ENCODE measurements at regions not wholly inside any gene's neighbourhood (a gene's known extent, or its start where the extent isn't known, plus 50 kb on each side); places are given as distances from the start of the nearest gene placed in this dataset.

GRCh38 chr18:62442391-62442790 is 80.4 kb upstream of the ZCCHC2 start:
- no peaks in the 10 kb centered on the region for H3K36me3 ChIP-seq
- DNase-seq (ENCODE audit: extremely low spot score in 2 of 2) = no peak
- no peaks in the 10 kb centered on the region for H3K9me3 ChIP-seq
- no peak for TF ChIP-seq CTCF (IDR thresholded peaks at IDR 0.05)
- TF ChIP-seq POLR2AphosphoS5 (IDR thresholded peaks at IDR 0.05; ENCODE audit: insufficient read depth in 1 of 2, low read depth in 1 of 2) = no peak
- TF ChIP-seq POLR2A (IDR thresholded peaks at IDR 0.05) = no peak
- H3K4me1 ChIP-seq = peaks cover 11% of the 10 kb centered on the region
- intact Hi-C loops (cut with DNase I) = no loop called here
- no peaks in the 10 kb centered on the region for H3K27me3 ChIP-seq
- no peak overlapping the region for H3K4me3 ChIP-seq
- no peak overlapping the region for H3K27ac ChIP-seq

GRCh38 chr18:62445386-62445917 is 77.4 kb upstream of the ZCCHC2 start:
- no peak for DNase-seq (ENCODE audit: extremely low spot score in 2 of 2)
- TF ChIP-seq POLR2AphosphoS5 (IDR thresholded peaks at IDR 0.05; ENCODE audit: insufficient read depth in 1 of 2, low read depth in 1 of 2) (no peak), POLR2A (IDR thresholded peaks at IDR 0.05) (no peak), CTCF (IDR thresholded peaks at IDR 0.05) (no peak)
- intact Hi-C loops (cut with DNase I) = no loop called here
- H3K9me3 ChIP-seq = no peaks in the 10 kb centered on the region
- no peaks in the 10 kb centered on the region for H3K36me3 ChIP-seq
- H3K4me3 ChIP-seq = no peak overlapping the region
- no peaks in the 10 kb centered on the region for H3K4me1 ChIP-seq
- H3K27me3 ChIP-seq = no peaks in the 10 kb centered on the region
- H3K27ac ChIP-seq = no peak overlapping the region

- no peak overlapping the region for H3K27ac ChIP-seq
- no peak for DNase-seq (ENCODE audit: extremely low spot score in 2 of 2)
- H3K4me1 ChIP-seq = peaks cover 10% of the 10 kb centered on the region
- intact Hi-C loops (cut with DNase I) = no loop called here
- no peaks in the 10 kb centered on the region for H3K9me3 ChIP-seq
- H3K27me3 ChIP-seq = no peaks in the 10 kb centered on the region
- no peaks in the 10 kb centered on the region for H3K36me3 ChIP-seq
- no peak overlapping the region for H3K4me3 ChIP-seq
- TF ChIP-seq POLR2A (IDR thresholded peaks at IDR 0.05) (no peak), POLR2AphosphoS5 (IDR thresholded peaks at IDR 0.05; ENCODE audit: insufficient read depth in 1 of 2, low read depth in 1 of 2) (no peak), CTCF (IDR thresholded peaks at IDR 0.05) (no peak)
These were observed 76.3 kb upstream of the ZCCHC2 start for GRCh38 chr18:62446511-62446910.

- TF ChIP-seq POLR2AphosphoS5 (IDR thresholded peaks at IDR 0.05; ENCODE audit: insufficient read depth in 1 of 2, low read depth in 1 of 2) (no peak), CTCF (IDR thresholded peaks at IDR 0.05) (no peak), POLR2A (IDR thresholded peaks at IDR 0.05) (no peak)
- no peak overlapping the region for H3K4me3 ChIP-seq
- no peaks in the 10 kb centered on the region for H3K27me3 ChIP-seq
- H3K36me3 ChIP-seq = no peaks in the 10 kb centered on the region
- peaks cover 11% of the 10 kb centered on the region for H3K4me1 ChIP-seq
- no peak for DNase-seq (ENCODE audit: extremely low spot score in 2 of 2)
- intact Hi-C loops (cut with DNase I) = no loop called here
- no peak overlapping the region for H3K27ac ChIP-seq
- H3K9me3 ChIP-seq = no peaks in the 10 kb centered on the region
These were observed 75.2 kb upstream of the ZCCHC2 start for GRCh38 chr18:62447652-62448051.

- Histone ChIP-seq H3K9me3 (no peaks in the 10 kb centered on the region), H3K27me3 (no peaks in the 10 kb centered on the region), H3K4me1 (peaks cover 11% of the 10 kb centered on the region), H3K27ac (no peak overlapping the region), H3K4me3 (no peak overlapping the region), H3K36me3 (no peaks in the 10 kb centered on the region)
- no peak for DNase-seq (ENCODE audit: extremely low spot score in 2 of 2)
- TF ChIP-seq POLR2AphosphoS5 (IDR thresholded peaks at IDR 0.05; ENCODE audit: insufficient read depth in 1 of 2, low read depth in 1 of 2) (no peak), CTCF (IDR thresholded peaks at IDR 0.05) (no peak), POLR2A (IDR thresholded peaks at IDR 0.05) (no peak)
- intact Hi-C loops (cut with DNase I) = no loop called here
These were observed 74.4 kb upstream of the ZCCHC2 start for GRCh38 chr18:62448426-62448825.

Measured in vagina (tissue), 2 donors.